ENCODE measurements at regions not wholly inside any gene's neighbourhood (a gene's known extent, or its start where the extent isn't known, plus 50 kb on each side); places are given as distances from the start of the nearest gene placed in this dataset.
"Not testable (repeated sequence)": the region's sequence is repeated elsewhere in the genome, so short reads cannot be mapped to it uniquely, and the experiment has no call there.

DNA sequence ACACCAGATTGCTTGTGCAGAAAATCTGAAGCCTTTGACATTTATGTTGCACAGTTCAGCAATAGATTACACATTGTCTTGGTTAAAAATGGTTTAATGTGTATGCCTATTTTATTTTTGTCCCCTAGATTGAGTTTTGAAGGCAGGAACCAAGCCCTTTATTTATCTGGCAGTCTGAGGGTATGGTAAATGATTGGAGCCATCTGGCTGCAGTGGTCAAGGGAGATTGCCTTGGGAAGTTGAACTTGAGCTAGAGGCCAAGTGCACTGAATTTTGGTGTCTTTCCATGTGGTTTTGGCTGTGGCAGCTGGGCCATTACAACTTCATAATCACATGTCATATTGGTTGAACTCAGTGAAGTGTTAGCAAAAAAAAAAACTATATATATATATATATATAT, 248.7 kb upstream of the C2CD4B start:
- no peak for DNase-seq

DNA sequence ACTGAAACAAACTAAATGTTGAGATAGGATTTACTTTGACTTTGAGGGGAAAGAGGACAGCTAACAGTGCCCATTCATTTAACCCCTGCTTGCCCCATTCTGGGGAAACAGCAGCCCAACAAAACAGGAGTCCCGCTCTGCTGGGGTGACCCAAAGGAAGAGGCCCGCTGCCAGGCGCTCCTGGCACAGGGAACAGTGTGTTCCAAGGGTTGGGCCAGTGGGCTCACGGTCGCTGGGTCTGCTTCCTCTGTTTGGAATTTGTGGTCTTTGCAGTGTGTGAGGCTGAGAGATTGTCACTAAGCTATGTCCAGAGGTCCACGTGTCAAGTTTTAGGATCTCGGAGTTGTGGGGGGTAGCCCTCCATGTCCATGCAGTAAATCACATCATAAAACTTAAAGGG, 250.4 kb upstream of the C2CD4B start:
- DNase-seq: no peak

DNA sequence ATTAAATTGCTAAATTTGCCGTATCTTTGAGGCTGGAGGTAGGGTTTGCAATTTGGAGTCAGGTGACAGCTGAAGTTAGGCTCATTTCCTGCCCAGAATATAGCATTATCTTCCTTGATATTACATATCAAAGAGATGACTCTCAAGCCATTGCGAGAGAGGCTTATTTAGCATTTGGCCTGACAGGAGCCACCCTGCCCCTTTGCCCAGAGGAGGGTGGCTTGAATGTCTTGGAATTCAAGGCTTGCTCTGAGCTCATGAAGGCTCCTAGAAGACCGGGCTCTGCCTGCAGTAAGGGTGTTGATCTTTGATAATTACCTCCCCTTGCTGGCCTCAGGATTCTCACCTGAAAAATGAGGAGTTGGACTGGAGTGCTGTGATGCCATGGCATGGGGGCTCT, 251.4 kb upstream of the C2CD4B start:
- DNase-seq: no peak

DNA sequence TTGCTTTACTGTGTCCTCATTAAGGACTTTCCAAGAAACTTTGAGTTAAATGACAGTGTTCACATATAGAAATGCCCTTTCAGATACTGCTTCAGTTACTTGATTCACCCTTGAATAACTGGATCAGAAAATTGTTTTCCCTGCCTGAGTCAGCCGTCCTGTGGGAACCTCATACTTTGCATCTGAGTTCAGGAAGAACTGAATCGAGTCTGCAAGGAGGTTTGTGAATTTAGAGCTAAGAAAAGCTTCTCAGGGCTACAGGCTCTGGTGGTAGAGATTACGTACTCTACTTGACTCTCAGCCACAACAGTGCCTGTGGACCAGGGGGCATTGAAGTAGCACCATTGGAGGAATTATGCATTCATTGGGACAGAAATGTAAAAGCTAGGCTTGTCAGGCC, 252.4 kb upstream of the C2CD4B start:
- no peak for DNase-seq

DNA sequence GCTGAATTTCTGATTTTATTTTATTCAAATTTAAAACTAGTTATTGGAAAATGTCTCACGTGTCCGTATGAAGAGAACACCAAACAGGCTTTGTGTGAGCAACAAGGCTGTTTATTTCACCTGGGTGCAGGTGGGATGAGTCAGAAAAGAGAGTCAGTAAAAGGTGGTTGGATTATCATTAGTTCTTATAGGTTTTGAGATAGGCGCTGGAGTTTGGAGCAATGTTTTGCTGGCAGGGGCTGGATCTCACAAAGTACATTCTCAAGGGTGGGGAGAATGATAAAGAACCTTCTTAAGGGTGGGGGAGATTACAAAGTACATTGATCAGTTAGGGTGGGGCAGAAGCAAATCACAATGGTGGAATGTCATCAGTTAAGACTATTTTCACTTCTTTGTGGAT, 253.4 kb upstream of the C2CD4B start:
- DNase-seq: not testable (repeated sequence)

DNA sequence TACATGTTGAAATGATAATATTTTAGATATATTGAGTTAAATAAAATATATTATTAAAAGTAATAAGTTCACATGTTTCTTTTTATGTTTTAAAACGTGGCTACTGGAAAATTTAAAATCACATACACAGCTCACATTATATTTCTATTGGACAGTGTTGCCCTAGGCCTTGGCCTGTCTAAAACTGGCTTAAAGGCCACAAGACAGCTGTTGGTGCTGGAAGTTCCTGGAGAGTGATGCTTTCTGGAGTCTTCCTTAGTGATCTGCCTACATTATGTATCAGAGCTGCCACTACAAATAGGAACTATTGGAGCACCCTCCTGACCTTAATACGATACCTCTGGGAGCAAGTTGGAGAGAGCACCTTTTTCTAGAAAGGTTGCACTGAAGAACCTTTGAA, 254.1 kb upstream of the C2CD4B start:
- DNase-seq: no peak

DNA sequence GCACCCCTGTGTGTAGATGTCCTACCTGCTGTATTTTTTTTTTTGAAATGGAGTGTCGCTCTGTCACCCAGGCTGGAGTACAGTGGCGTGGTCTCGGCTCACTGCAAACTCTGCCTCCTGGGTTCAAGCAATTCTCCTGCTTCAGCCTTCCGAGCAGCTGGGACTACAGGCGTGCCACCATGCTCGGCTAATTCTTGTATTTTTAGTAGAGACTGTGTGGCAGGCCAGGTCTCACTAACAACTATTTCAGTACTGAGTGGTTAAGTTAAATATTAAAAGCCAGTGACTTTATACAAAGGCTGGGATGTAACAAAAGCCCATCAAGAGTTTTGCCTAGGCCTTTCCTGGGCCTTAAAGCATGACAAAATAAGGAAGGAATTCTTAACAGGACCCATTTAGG, 255.3 kb upstream of the C2CD4B start:
- not testable (repeated sequence) for DNase-seq

DNA sequence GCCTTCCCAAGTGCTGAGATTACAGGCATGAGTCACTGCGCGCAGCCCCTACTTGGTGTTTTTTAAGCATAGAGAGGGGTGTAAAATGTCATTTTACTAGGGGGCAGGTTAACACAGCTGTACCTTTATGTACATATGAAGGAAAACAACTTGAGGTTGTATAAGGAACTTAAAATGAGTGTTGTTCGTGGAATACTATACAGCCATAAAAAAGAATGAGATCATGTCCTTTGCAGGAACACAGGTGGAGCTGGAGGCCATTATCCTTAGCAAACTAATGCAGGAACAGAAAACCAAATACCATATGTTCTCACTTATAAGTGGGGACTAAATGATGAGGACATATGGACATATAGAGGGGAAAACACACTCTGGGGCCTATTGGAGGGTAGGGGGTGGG, 256.2 kb upstream of the C2CD4B start:
- DNase-seq: no peak

DNA sequence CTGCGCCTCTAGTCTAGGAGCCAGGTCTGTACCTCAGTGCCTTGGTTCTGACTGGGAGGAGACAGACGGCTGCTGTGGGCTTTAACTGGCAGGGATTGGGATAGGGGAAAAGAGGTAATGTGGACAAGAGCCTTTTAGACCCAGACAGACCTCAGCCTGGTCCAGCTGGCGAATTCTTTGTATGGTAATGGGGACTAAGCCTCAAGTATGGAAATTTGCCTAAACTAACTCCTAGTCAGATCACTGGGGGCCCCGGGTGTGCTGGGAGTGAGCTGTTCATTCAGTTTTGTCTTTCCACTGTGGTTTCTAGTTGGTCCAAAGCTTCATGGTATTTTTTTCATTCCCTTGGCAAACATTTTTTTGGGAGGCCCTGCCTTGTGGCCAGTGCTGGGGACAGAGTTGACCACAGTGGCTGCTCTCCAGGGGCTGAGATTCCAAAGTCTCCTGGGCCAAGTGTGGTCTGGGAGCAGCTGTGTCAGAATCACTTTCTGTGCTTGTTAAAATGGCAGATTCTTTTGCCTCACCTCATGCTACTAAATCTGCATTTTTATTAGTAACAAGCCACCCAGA, 261.4 kb upstream of the C2CD4B start:
- no peak for DNase-seq

DNA sequence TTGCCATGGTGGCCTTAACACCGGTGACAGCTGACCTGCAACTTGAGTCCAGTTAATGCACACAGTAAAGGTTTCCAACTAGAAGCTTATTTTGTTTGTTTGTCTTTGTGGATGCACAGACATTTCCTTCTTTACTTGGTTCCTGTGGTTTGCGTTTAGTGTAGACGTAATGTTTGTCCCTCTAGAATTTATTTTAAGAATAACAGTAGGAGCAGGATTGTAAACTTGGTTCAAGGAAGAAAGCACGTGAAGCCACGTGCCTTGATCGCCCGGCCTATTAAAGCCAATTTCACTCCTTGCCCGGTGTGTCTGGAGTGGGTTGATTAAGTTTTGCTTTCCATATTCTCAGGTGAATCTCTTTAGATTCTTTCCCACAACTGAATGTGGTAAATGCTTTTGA, 263.2 kb upstream of the C2CD4B start:
- DNase-seq: no peak

DNA sequence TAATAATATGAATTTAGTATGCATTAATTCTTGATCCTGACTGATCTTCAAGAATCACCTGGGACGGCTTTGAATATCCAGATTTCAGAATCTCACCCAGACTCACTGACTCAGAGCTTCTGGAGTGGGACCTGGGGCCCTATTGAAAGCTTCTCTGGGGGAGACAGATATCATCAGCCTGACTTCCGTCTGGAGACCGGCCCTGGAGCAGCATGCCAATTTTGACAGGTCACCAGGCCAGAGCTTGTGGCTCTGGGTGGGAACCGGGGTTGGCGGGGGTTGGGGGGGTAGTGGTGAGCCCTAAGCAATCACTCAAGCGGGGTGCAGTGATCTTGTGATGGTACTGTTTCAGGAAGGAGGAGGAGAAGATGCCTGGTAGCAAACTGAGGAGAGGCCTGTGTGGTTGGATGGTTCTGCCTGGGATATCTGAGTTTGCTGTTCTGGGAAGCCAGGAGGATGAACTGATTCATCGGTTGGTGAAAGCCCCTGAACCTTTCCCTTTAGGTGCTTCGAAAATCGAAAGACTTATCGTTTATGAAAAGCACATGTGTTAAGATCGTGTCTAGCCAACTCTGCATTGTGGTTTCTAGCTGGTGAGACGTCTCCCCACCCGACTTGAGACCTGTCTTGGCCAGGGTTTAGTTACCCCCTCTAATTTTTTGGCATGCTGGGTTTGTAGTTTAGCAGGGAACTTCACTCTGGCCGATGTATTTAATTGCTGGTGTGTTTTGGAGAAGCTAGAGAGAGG, 263.9 kb upstream of the C2CD4B start:
- no peak for DNase-seq

DNA sequence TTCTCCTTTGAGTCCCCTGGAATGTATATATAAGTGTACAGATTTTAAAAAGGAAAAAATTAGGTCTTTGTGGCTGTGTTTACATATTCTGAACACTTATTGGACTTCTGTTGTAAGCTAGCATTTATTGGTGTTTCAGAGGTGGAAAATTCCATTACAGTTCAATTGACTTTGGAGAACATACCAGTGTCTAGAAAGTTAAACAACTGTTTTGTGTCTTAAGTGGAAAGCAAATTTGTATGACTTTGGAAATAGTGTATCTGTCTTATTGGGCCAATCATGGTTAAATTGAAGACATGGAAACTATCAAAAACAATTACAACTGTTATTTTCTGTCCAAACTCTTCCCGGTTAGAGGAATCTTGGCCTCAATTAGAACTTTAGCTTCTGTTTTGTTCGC, 265.0 kb upstream of the C2CD4B start:
- no peak for DNase-seq

DNA sequence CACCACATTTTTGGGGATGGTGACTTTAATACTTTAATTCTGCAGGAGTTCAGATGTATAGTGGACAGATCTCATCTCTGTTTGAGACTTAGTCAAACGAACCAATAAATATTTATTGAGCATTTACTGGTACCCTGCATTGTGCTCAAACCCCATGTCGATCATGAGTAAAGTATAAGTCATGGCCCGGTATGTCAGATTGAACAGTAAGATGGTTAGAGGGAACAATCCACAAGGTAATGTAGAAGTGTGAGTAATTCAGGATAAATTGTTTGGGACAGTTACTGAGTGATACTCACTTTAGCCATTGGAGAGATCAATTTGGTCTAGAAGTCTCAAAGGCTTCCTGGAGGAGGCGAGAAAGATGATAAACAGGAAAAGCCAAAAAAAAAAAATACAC, 265.5 kb upstream of the C2CD4B start:
- no peak for DNase-seq

DNA sequence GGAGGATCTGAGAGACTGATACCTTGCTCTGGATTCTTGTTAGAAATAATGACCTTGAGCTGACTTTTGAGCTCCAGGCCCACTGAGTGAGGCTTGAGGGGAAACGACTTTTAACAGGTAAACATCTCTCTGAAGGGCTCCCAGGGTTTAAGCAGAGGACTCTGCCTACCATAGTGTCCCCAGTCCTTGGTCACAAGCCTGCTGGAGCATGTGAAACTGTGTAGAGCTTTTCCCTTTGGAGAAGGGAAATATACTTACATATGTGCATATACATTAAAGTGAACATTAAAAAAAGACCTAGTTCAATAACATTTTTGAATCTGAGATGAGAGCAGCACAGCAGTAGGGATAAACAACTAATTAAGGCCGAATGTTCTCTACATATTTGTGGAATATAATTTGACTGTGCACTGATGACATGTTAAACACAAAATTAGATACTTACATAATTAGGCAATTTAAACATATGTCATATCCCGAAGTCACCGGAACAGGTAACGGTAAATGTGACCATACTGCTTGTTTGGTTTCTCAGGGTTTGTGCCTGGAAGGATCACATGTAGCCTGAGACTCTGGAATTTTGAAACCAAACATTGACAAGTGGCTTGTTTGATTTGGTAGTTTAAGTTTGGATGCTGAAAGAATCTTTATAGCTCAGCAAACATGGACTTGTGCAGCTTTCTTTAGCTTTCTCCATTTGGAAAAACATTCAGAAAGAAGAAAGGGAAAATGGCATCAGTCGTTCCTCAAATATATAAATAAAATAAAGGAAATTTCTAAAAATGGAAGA, 266.1 kb upstream of the C2CD4B start:
- no peak for DNase-seq

DNA sequence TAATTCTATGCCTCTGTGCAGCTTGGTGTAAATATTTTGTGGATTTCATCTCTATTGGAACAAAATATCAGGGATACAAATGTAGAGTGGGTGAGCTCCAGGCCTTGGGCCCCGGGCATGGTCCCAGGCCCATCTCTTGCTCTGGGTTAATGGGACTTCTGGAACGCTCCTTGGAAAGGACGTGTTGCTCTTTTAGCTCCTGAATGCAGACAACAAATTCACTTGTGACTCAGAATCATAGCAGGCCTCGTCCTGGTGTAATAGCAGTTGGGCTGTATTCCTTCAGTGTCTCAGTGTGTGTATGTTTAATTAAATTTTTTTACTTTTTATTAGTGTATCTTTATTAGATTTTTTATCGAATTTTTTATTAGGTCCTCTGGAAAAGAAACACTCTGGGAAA, 266.7 kb upstream of the C2CD4B start:
- DNase-seq: no peak

DNA sequence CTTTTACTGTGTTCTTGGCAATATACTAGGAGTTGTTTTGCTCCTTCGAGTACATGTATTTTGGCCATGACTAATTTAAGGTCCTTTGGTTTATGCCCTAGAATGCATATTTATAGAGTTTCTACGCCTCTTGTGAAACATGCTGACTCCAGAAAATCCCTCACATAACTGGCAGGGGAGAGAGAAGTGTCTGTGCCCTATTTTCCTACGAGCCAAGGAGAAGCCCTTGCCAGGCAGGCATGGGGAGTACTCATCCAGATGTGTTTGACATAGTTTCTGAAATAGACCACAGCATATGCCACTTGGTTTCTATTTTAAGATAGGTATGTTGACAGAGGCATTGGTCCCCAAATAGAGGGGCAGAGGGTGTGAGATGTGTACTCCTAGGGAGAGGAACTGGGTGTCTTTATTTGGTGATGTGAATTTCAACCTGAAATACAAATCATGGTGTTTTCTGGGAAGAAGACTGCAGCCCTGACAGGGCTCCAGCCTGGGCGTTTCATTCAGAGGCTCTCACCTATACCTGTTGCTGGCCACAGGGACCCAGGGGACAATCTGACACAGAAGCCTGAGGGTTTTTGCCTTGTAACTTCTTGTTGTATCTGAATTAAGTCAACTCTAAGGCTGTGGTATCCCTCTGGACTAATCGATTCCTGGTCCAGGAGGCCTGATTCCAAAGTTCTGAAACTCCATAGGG, 267.8 kb upstream of the C2CD4B start:
- DNase-seq: no peak

DNA sequence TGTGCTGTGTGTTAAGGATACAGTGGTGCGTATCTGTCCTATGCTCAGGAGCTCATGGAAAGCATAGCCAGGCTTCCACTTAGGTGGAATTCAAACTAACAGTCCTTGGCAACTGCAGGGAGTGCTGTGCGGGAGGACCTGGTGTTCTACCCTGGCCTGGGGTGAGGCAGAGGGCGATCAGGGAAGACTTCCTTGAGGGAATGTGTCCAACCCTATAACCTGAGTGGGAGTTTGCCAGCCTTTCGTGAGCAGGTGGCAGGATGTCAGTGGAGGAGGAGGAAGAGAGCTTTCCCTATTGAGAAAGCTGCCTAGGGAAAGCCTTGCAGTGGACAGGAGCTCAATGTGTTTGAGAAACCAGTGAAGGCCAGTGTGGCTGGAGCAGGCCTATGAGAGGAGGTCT, 271.1 kb upstream of the C2CD4B start:
- DNase-seq: no peak

DNA sequence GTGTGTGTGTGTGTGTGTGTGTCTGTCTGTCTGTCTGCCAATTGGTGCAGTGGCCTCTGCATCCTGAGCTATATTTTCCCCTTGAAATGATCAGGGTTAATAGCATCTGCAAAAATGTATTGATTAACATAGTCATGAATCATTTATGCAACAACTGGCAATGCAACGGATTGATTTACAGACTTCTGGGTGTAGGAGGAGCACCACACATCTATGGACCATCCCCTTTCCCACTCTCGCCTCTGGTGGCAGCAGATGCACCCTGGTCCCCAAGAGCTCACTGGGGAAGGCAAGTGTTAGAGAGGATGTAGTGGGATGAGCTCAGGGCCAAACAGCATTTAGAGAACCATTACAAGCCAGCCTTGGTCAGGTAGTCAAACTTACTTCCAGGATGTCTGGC, 272.7 kb upstream of the C2CD4B start:
- DNase-seq: no peak

DNA sequence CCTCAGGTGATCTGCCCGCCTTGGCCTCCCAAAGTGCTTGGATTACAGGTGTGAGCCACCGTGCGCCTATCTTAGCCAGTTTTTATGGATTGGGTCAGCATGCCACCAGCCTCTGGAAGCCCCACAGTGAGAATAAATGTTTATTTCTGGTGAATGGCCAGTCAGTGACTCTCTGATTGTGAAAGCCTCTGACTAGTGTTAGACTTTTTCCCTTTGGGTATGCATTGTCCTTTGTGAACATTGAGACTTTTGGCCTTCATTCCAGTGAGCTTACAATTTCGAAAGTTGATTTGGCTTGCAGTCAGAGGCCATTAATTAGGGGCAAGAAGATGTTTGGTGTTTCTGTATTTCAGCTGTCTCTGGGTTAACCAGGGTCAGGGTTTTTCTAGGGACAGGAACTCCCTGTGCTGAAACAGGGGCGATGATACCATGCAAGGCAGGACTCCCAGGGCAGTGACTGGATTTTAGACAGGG, 274.5 kb upstream of the C2CD4B start:
- DNase-seq: no peak

DNA sequence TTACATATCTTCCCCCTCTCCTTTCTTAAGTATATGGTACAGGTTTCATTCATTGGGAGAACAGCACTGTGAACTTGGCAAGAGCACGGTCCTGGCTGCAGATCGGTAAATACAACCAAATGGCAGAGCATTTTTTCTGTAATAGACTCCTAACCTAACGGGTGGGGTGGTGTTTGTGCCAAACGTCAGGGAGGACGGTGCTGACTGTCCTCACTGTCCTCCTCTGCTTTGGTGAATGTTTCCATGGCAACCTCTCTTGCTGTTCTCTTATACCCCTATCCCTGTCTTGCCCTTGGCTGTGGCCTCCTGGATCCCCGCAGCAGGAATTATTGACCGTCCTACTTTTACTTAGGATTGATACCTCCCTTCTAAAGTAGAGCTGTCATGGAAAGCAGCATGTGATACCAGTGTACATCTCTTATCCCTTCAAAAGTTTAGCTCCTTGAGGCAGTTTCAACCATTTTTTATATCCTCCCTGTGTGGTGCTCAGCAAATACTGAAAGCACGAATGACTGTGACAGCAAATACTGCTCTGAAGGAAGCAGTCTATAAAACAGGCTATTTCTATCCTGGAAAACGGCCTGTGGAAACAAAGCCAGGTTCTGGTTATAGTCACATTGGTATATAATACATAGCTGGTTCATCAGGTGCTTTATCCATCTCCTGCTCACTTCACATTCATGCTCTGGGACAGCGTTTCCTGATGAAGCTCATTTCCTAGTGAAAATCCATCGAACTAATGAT, 275.4 kb upstream of the C2CD4B start:
- DNase-seq: no peak

DNA sequence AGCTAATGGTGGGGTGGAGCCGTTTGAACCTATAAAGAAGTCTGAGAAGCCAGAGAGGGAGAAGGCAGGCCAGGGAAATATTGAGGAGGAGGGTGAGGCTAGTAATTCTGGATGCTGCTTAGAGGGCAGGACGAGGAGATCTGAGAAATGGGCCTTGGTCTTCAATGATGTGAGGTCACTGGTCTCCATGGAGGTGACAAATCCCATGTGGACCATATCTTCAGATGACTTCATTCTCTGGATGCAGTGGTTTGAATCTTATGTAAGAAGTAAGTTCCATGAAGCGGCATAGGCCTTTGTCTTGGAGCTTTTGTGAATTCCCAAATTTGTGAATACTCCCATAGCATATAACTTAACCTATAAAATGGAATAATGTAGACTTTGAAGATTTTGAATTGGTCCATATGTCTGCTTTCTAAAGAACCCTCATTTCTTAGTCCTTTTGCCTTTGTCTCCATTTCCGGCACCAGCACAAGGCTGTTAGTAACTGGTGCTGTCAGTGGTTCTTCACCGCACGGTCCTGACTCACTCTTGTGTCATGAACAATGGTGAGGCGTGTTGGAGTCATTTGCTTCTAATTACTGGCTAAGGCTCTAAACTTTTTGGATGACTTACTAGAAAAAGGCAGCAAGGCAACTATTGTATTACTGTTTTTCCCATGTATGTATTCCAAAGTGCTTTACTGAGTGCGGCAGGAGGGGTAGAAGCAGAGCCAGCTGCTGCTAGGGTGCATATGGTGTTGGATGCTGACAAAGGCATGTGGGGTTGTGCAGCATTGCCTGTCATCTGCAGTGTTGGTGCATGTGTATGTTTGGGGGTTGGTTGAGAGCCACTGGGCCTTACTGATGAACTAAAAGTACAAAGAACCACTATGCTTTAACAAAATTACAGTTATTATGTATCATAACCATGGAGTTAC, 279.3 kb upstream of the C2CD4B start:
- peak; percentile 16 for DNase-seq

DNA sequence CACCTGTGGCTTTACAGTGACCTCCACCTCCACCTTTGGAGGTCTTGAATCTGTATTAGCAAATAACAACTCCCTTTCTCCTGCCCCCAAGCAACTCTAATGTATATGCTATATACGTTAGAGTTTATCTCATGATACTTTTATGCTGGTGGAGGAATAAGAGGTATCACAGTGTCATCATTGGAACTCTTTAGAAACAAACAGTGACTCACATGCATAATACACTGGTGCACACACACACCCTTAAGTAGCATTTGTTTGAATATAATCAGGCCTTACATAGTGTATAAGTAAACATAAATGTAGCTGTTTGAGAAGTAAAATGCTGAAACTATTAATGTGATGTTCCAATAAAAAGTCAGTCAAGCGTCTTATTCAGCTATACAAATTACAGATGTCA, 280.2 kb upstream of the C2CD4B start:
- DNase-seq: no peak

Measured in NCI-H2227 treated with DMSO at 0.1 percent for 48 hours (cell line).